GM12878 (cell line): ENCODE measurements at regions not wholly inside any gene's neighbourhood (a gene's known extent, or its start where the extent isn't known, plus 50 kb on each side); places are given as distances from the start of the nearest gene placed in this dataset.

Experiments
- ATAC-seq: fragments of 200-7000 bp; cut with Tn5 transposase; 3 replicates; pipeline ENCODE4 v1.9.1; 2020; ENCODE audit warnings: mild to moderate bottlenecking, moderate library complexity
- BruUV-seq: library from RNA; stranded (reverse); fragments of 400-500 nt; replicated peaks from 2 replicates; lab custom pipeline; 2021; lab: Mats Ljungman, UMichigan
- CTCF ChIA-PET: fragments of 300-600 bp; sonication (Branson Sonifier 250); formaldehyde crosslinking; extraction: SDS; loops from one replicate; lab custom pipeline; 2021; ENCODE audit warnings: inconsistent platforms; lab: Yijun Ruan, JAX
- POLR2A ChIA-PET: fragments of 350-600 bp; formaldehyde crosslinking; extraction: SDS; loops from one replicate; lab custom pipeline; 2021; ENCODE audit warnings: inconsistent platforms; lab: Charles Lee
- RAD21 ChIA-PET: fragments of 300-600 bp; sonication (Branson Sonifier 250); formaldehyde crosslinking; loops from one replicate; lab custom pipeline; 2023; ENCODE audit warnings: antibody characterized with exemption; ENCODE audit not compliant: unreplicated experiment; lab: Charles Lee
- SMC1A ChIA-PET: fragments of 300-600 bp; sonication (Branson Sonifier 250); formaldehyde crosslinking; loops from one replicate; lab custom pipeline; 2023; ENCODE audit not compliant: unreplicated experiment, uncharacterized antibody; lab: Charles Lee
- DNase-seq: peaks from one replicate; pipeline ENCODE4 v3.0.0-alpha.2; 2011; ENCODE audit warnings: low read depth, low spot score
- FAIRE-seq: peaks from 3 replicates; lab custom pipeline; 2011; peaks lifted over from hg19 to GRCh38; lab: Jason Lieb, UNC
- H2AFZ ChIP-seq: 2 replicates; pipeline ENCODE4 v1.6.0; 2011; ENCODE audit warnings: low read depth, low read length, control low read depth; ENCODE audit not compliant: control insufficient read depth
- H3K27ac ChIP-seq: 2 replicates; pipeline ENCODE4 v1.5.1; 2011; ENCODE audit warnings: control low read depth; ENCODE audit not compliant: control insufficient read depth, insufficient read depth
- H3K27me3 ChIP-seq, 2 experiments: replicated peaks in 1 of 2; 2 replicates each; pipeline versions ENCODE4 v1.6.0 to v1.6.1; 2011; ENCODE audit warnings: low read length in 1 of 2; ENCODE audit not compliant: control insufficient read depth in 2 of 2, insufficient read depth in 2 of 2
- H3K36me3 ChIP-seq, 2 experiments: 2 replicates each; pipeline ENCODE4 v1.5.1; 2011; ENCODE audit warnings: low read length in 1 of 2; ENCODE audit not compliant: control insufficient read depth in 2 of 2, insufficient read depth in 2 of 2
- H3K4me1 ChIP-seq: 2 replicates; pipeline ENCODE4 v1.6.1; 2011; ENCODE audit warnings: mild to moderate bottlenecking, low read length, moderate library complexity, mixed read lengths; ENCODE audit not compliant: control insufficient read depth, insufficient read depth
- H3K4me2 ChIP-seq: 2 replicates; pipeline ENCODE4 v1.6.0; 2011; ENCODE audit warnings: control low read depth; ENCODE audit not compliant: control insufficient read depth, insufficient read depth
- H3K4me3 ChIP-seq: fragments of 200-600 bp; sonication (generic); 2 replicates; pipeline ENCODE4 v1.5.1; 2016
- H3K79me2 ChIP-seq: 2 replicates; pipeline ENCODE4 v1.6.0; 2011; ENCODE audit warnings: low read length; ENCODE audit not compliant: control insufficient read depth, insufficient read depth
- H3K9ac ChIP-seq: 2 replicates; pipeline ENCODE4 v1.8.0; 2011; ENCODE audit warnings: low read length, control low read depth, mixed read lengths; ENCODE audit not compliant: control insufficient read depth, insufficient read depth
- H3K9me3 ChIP-seq: replicated peaks from 3 replicates; pipeline ENCODE4 v1.5.1; 2011; ENCODE audit warnings: mild to moderate bottlenecking, low read length; ENCODE audit not compliant: control insufficient read depth, insufficient read depth
- H4K20me1 ChIP-seq: 2 replicates; pipeline ENCODE4 v1.6.0; 2011; ENCODE audit not compliant: control insufficient read depth, insufficient read depth
- ATF2 ChIP-seq: IDR thresholded peaks from 2 replicates; pipeline ENCODE4 v1.6.1; 2012; ENCODE audit warnings: low read length, inconsistent platforms
- DPF2 ChIP-seq: fragments of 450-650 bp; IDR thresholded peaks from 2 replicates; pipeline ENCODE4 v1.6.1; 2017; ENCODE audit warnings: mild to moderate bottlenecking
- EED ChIP-seq: sonication (generic); IDR thresholded peaks from 2 replicates; pipeline ENCODE4 v1.6.1; 2016; ENCODE audit warnings: antibody characterized with exemption, low read depth
- FOXK2 ChIP-seq: fragments of 450-650 bp; IDR thresholded peaks from 2 replicates; pipeline ENCODE4 v1.6.1; 2017; ENCODE audit warnings: mild to moderate bottlenecking, moderate library complexity
- GATAD2B ChIP-seq: fragments of 450-650 bp; conservative IDR thresholded peaks from 2 replicates; pipeline ENCODE4 v1.6.1; 2017; ENCODE audit warnings: low read depth, mild to moderate bottlenecking, moderate library complexity
- MAX ChIP-seq: IDR thresholded peaks from 2 replicates; pipeline ENCODE4 v1.6.1; 2012; ENCODE audit warnings: low read depth, low read length, improper control_type of control experiment
- MLLT1 ChIP-seq: fragments of 450-650 bp; IDR thresholded peaks from 2 replicates; pipeline ENCODE4 v1.6.1; 2016; ENCODE audit warnings: mild to moderate bottlenecking
- NFYB ChIP-seq: IDR thresholded peaks from 2 replicates; pipeline ENCODE4 v1.6.1; 2011; ENCODE audit warnings: low read depth, mild to moderate bottlenecking, low read length, improper control_type of control experiment, moderate library complexity; ENCODE audit not compliant: insufficient read depth
- PAX5 ChIP-seq: IDR thresholded peaks from 2 replicates; pipeline ENCODE4 v1.6.1; 2011; ENCODE audit warnings: low read depth, low read length, borderline replicate concordance
- RB1 ChIP-seq: fragments of 450-650 bp; formaldehyde crosslinking; IDR thresholded peaks from 2 replicates; pipeline ENCODE4 v1.6.1; 2017; ENCODE audit warnings: mild to moderate bottlenecking, borderline replicate concordance
- SRF ChIP-seq, 2 experiments: IDR thresholded peaks; 2 replicates each; pipeline ENCODE4 v1.6.1; 2011; ENCODE audit warnings: low read depth in 2 of 2, low read length in 2 of 2, mild to moderate bottlenecking in 1 of 2, moderate library complexity in 1 of 2
- SUZ12 ChIP-seq: fragments of 200-600 bp; sonication (generic); IDR thresholded peaks from one replicate; pipeline ENCODE4 v1.6.1; 2018; ENCODE audit warnings: antibody characterized with exemption, mild to moderate bottlenecking; ENCODE audit not compliant: unreplicated experiment
- ZBTB33 ChIP-seq: fragments of 450-650 bp; IDR thresholded peaks from 2 replicates; pipeline ENCODE4 v1.6.1; 2017; ENCODE audit warnings: mild to moderate bottlenecking
- ZNF622 ChIP-seq: fragments of 450-650 bp; IDR thresholded peaks from 2 replicates; pipeline ENCODE4 v1.6.1; 2017; ENCODE audit warnings: mild to moderate bottlenecking, inconsistent platforms
- WGBS: methylation state at CpG from one replicate; pipeline ENCODE4 v1.1.6; 2016; ENCODE audit warnings: low lambda C conversion rate; ENCODE audit not compliant: insufficient replicate concordance, insufficient coverage; ENCODE audit errors: missing lambda C conversion rate; 5-methylcytosine and 5-hydroxymethylcytosine counted together
- in situ Hi-C: fragments of 300-500 bp; cut with MboI; formaldehyde crosslinking; loops from 9 replicates; pipeline ENCODE4 v1.14.3; 2018; ENCODE audit warnings: mixed read lengths
- intact Hi-C: fragments of 100-400 bp; cut with micrococcal nuclease; formaldehyde crosslinking; loops from one replicate; pipeline ENCODE4 v1.14.2; 2022; ENCODE audit not compliant: unreplicated experiment
- TF ChIP-seq, protein P1 (sequence below): fragments of 150-350 bp; IDR thresholded peaks from 2 replicates; pipeline ENCODE4 v1.6.1; 2014; ENCODE audit warnings: mild to moderate bottlenecking, low read depth, low read length
- TF ChIP-seq, protein P2 (sequence below): fragments of 450-650 bp; formaldehyde crosslinking; IDR thresholded peaks from 2 replicates; pipeline ENCODE4 v1.5.0; 2022; ENCODE audit warnings: mild to moderate bottlenecking, missing genetic modification characterization

DNA sequence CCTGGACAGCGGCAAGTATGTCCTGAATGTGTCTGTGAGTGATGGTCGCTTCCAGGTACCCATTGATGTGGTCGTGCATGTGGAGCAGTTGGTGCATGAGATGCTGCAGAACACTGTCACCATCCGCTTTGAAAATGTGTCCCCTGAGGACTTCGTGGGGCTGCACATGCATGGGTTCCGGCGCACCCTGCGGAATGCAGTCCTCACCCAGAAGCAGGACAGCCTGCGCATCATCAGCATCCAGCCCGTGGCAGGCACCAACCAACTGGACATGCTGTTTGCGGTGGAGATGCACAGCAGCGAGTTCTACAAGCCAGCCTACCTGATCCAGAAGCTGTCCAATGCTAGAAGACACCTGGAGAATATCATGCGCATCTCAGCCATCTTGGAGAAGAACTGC lies 125.3 kb upstream of the MTNR1B start:
- ChIA-PET RAD21 (no interaction called here), SMC1A (no interaction called here), POLR2A (no interaction called here), CTCF (no interaction called here)
- Histone ChIP-seq H2AFZ (no peak overlapping the region), H3K36me3 (no peaks in the 10 kb centered on the region), H3K4me2 (no peak overlapping the region), H3K4me3 (no peak overlapping the region), H3K9me3 (no peaks in the 10 kb centered on the region), H3K9ac (no peak overlapping the region), H3K4me1 (no peaks in the 10 kb centered on the region), H3K27ac (no peak overlapping the region), H4K20me1 (no peaks in the 10 kb centered on the region), H3K79me2 (no peaks in the 10 kb centered on the region), H3K27me3 (no peaks in the 10 kb centered on the region)
- in situ Hi-C loops, result no loop called here
- ATAC-seq (no peak), DNase-seq (no peak), FAIRE-seq (no peak)
- WGBS, result 57% methylated on average over 13 of the region's 13 CpGs
- intact Hi-C loops, result no loop called here
- BruUV-seq, result no TSS peak
- TF ChIP-seq ZNF622 (no peak), NFYB (no peak), EED (no peak), RB1 (no peak), DPF2 (no peak), MAX (no peak), SUZ12 (no peak), SRF (IDR thresholded peaks at IDR 0.05; ENCODE audit: low read depth in 2 of 2, low read length in 2 of 2) (no peak), FOXK2 (no peak), MLLT1 (no peak), ATF2 (no peak), GATAD2B (no peak), PAX5 (no peak), ZBTB33 (no peak)
- TF ChIP-seq, protein P1, sequence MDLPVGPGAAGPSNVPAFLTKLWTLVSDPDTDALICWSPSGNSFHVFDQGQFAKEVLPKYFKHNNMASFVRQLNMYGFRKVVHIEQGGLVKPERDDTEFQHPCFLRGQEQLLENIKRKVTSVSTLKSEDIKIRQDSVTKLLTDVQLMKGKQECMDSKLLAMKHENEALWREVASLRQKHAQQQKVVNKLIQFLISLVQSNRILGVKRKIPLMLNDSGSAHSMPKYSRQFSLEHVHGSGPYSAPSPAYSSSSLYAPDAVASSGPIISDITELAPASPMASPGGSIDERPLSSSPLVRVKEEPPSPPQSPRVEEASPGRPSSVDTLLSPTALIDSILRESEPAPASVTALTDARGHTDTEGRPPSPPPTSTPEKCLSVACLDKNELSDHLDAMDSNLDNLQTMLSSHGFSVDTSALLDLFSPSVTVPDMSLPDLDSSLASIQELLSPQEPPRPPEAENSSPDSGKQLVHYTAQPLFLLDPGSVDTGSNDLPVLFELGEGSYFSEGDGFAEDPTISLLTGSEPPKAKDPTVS, result no peak
- TF ChIP-seq, protein P2, sequence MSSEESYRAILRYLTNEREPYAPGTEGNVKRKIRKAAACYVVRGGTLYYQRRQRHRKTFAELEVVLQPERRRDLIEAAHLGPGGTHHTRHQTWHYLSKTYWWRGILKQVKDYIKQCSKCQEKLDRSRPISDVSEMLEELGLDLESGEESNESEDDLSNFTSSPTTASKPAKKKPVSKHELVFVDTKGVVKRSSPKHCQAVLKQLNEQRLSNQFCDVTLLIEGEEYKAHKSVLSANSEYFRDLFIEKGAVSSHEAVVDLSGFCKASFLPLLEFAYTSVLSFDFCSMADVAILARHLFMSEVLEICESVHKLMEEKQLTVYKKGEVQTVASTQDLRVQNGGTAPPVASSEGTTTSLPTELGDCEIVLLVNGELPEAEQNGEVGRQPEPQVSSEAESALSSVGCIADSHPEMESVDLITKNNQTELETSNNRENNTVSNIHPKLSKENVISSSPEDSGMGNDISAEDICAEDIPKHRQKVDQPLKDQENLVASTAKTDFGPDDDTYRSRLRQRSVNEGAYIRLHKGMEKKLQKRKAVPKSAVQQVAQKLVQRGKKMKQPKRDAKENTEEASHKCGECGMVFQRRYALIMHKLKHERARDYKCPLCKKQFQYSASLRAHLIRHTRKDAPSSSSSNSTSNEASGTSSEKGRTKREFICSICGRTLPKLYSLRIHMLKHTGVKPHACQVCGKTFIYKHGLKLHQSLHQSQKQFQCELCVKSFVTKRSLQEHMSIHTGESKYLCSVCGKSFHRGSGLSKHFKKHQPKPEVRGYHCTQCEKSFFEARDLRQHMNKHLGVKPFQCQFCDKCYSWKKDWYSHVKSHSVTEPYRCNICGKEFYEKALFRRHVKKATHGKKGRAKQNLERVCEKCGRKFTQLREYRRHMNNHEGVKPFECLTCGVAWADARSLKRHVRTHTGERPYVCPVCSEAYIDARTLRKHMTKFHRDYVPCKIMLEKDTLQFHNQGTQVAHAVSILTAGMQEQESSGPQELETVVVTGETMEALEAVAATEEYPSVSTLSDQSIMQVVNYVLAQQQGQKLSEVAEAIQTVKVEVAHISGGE (CRISPR knock-in tag), result no peak
